NCI-H1930 (cell line): ENCODE measurements at regions not wholly inside any gene's neighbourhood (a gene's known extent, or its start where the extent isn't known, plus 50 kb on each side); places are given as distances from the start of the nearest gene placed in this dataset.

ENCODE experiments used
- DNase-seq, 2 experiments: peaks; one replicate each; lab custom pipeline; 2025; lab: John Stamatoyannopoulos, UW

GRCh38 chr12:91852634-91853033 is 293.0 kb downstream of the BTG1 start:
- peak in 1 of 2 experiments; percentile 49 for DNase-seq

DNA sequence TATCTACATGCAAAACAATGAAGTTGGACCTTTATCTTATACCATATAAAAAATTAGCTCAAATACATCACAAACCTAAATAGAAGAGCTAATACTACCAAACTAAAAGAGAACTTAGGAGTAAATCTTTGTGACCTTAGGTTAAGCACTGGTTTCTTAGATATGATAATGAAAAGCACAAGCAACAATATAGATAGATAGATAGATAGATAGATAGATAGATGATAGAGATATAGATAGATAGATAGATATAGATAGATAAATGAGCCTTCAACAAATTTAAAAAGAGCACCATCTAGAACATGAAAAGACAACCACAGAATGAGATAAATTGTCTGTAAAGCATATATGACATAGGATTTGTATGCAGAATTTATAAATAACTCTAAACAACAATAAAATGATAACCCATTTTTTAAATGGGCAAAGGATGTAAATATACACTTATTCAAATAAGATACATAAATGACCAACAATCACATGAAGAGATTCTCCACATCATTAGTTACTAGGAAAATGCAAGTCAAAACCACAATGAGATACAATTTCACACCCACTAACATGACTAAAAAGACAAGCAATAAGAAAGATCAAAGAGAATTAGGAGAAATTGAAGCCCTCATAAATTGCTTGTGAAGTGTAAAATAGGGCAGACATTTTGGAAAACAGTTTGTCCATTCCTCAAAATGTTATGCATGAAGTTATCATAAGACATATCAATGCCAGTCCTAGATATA is 293.7 kb downstream of the BTG1 start:
- DNase-seq, result no peak

- no peak for DNase-seq
Measured at GRCh38 chr12:91846466-91847055, 299.1 kb downstream of the BTG1 start.

DNA sequence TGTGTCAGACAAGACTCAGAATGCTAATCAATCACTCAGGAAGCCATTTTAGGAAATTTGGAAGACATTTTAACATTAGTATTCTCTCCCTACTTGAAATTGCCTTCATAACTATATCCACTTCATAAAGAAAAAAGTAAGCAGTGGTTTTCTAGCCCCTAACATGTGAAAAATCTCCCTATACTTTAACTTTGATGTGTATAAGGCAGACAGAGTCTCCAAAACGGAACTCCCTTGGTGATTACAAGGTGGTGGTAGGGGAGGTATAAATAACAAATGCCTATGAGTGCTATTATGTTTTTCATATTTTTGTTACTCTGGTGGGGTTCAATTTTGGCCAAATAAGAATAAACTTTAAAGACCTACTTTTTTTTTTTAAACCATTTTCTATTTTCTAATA is 300.3 kb downstream of the BTG1 start:
- no peak for DNase-seq

GRCh38 chr12:91841822-91842221 is 303.8 kb downstream of the BTG1 start:
- DNase-seq, result no peak

- no peak for DNase-seq
Measured at GRCh38 chr12:91836696-91837095, 308.9 kb downstream of the BTG1 start.

- no peak for DNase-seq
Measured at GRCh38 chr12:91836264-91836663, 309.4 kb downstream of the BTG1 start.

DNA sequence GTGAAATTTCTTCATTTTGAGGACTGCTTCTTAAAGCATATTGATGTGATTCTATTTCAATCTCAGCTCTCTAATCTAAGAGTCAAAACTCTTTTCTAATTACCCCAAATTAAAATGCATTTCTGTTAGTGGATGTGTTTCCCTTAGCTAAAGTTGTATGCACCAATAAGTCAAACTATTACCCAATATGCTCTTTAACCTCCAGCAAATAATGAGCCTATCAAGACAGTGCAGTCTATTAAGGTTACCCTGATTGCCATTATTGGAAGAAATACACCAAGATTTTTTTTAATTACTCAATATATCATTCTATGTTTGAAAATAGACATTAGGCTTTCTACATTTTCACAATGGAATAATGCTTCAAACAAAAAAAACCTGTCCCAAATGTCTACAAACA is 310.0 kb downstream of the BTG1 start:
- no peak for DNase-seq

DNA sequence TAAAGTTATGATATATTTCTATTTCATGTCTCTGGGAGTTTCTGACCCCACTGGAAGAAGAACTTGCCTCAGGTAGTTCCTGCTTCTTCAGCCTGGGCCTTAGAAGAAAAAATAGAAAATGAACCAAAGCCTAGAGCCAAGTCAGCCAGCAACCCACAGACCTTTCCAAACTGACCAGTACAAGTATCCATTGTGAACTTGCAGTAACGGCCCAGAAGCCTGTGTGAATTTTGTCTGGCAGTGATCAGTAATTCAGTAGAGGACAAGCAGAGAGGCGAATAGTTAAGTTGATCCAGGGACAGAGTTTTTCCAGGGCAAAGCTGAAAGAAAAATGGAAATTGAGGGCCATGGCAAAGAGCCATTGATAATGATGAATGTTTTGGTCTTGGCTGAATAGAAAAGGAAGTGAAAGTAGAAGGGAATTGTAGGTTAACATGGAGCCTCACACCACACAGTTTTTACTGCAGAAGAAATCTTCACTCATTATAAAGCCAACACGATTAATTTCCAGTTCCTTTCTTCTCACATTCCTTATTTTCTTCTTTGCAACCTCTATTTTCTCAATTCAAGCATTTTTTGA is 311.8 kb downstream of the BTG1 start:
- no peak for DNase-seq

GRCh38 chr12:91825999-91826398 is 319.6 kb downstream of the BTG1 start:
- DNase-seq, result no peak

- no peak for DNase-seq
Measured at GRCh38 chr12:91824991-91825390, 320.7 kb downstream of the BTG1 start.

DNA sequence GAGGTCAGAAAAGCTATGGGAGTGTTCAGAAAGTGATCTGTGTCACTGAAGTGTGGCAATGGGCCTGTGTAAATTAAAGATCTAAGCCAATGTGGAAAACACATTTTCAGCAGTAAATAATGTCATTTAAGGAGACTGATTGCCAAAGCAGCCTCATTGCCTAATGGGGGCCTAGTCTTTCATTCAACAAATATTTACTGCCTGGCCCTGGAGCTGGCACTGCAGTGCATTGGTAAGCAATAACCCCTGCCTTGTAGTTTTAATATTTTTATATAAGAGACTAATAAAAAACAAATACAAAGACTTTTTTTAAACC is 326.6 kb downstream of the BTG1 start:
- no peak for DNase-seq

DNA sequence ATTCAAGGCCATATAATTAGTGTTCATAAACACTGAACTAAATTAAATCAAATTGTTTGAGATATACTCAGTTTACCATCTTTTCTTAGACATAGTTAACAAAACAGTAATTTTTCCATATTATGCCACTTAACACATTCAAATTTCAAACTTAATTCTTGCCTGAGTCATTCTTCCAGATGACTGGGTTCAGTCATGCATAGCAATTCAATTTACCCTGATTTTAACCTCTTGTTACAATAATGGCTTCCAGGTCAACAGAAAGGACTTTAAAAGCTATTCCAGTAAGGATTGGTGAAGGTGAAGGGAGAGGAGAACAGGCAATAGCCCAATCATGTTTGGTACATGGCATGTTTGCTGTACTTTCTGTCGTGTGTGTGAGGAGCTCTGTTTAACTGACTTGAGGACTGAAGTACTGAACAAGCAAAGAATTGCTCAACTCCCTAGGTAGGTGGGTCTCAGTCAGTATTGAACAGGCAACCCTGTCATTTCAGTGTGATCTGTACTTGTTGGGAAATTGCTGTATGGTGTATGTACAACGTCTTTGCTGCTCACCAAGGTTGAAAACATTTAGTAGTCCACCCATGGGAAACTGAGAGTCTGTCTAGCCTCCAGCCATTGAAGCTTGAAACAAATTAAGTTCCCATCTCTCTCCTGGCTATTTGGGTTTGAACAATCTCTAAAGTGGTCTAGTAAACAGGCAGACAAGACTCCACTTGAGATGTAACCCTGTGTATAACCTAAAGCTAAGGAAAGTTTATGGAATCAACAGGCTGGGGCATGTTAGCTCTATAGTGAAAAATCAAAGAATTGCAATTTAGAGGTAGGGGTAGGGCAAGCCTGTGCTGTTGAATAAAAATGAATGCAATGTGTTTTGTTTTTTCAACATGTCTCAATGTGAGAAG is 327.2 kb downstream of the BTG1 start:
- no peak for DNase-seq

- DNase-seq, result no peak
Measured at GRCh38 chr12:91817517-91817916, 328.1 kb downstream of the BTG1 start.

GRCh38 chr12:91813701-91814100 is 331.9 kb downstream of the BTG1 start:
- DNase-seq, result no peak

- peak in 1 of 2 experiments; percentile 4 for DNase-seq
Measured at GRCh38 chr12:91811481-91812287, 334.0 kb downstream of the BTG1 start.

DNA sequence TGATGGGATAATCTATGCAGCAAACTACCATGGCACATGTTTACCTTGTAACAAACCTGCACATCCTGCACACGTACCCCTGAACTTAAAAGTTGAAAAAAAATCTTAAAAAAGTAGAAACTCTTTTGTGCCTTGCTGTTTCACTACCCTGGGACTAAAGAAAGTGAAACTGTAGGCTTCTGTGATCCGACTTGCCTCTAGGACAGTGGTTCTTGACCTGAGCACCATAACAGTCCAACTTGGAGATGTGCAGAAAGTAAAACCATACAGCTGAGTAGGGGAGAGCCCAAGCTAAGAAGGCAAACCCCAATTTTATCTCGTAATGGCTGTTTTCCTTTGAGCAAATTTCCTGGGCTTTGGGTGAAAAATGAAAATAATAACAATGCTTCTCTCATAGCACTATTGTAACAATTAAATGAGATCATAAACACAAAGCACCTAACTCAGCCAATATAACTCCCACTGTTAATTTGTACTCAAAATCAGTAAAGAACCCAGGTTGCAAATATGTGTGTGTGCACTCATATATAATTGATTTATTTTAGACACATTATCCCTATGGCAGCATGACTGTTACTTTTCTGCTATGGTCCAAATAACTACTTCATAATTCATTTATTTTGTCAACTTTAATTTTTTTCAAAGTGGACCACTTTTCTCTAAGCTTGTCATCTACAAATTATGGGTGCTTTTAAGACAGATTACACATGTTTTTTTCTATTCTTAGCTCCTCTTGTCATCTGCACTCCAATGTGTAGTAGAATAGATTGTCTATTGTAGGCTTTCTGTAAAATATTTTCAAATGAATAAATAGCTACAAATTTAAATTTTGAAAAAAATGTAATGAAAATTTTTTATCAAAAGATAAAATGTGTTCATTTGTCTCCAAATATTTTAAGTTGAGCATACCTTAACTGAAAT is 334.9 kb downstream of the BTG1 start:
- no peak for DNase-seq

GRCh38 chr12:91810077-91810476 is 335.6 kb downstream of the BTG1 start:
- no peak for DNase-seq

- DNase-seq, result no peak
Measured at GRCh38 chr12:91805031-91805430, 340.6 kb downstream of the BTG1 start.

GRCh38 chr12:91804533-91804932 is 341.1 kb downstream of the BTG1 start:
- DNase-seq, result no peak

GRCh38 chr12:91801048-91801447 is 344.6 kb downstream of the BTG1 start:
- DNase-seq, result no peak
